GM18870 (cell line): ENCODE measurements at regions not wholly inside any gene's neighbourhood (a gene's known extent, or its start where the extent isn't known, plus 50 kb on each side); places are given as distances from the start of the nearest gene placed in this dataset.

Experiments
- ATAC-seq: cut with Tn5 transposase; IDR thresholded peaks from one replicate; pipeline ENCODE4 v1.9.1; 2021; ENCODE audit warnings: moderate library complexity; ENCODE audit not compliant: unreplicated experiment

GRCh38 chr4:166602068-166602467, 632.2 kb downstream of the SPOCK3 start:
- no peak for ATAC-seq

GRCh38 chr4:166622425-166622977, 611.8 kb downstream of the SPOCK3 start:
- no peak for ATAC-seq

GRCh38 chr4:166625018-166625637, 609.2 kb downstream of the SPOCK3 start:
- ATAC-seq = peak; percentile 56

- ATAC-seq = no peak
Measured at GRCh38 chr4:166628454-166628853, 605.8 kb downstream of the SPOCK3 start.

GRCh38 chr4:166635367-166635766, 598.9 kb downstream of the SPOCK3 start:
- no peak for ATAC-seq

GRCh38 chr4:166637816-166638215, 596.5 kb downstream of the SPOCK3 start:
- no peak for ATAC-seq

- ATAC-seq = no peak
Measured at GRCh38 chr4:166655231-166655630, 579.1 kb downstream of the SPOCK3 start.

- ATAC-seq = no peak
Measured at GRCh38 chr4:166655705-166656104, 578.6 kb downstream of the SPOCK3 start.

GRCh38 chr4:166657261-166657660, 577.0 kb downstream of the SPOCK3 start:
- no peak for ATAC-seq

- ATAC-seq = peak; percentile 28
Measured at GRCh38 chr4:166658585-166658984, 575.7 kb downstream of the SPOCK3 start.

GRCh38 chr4:166662266-166662843, 571.9 kb downstream of the SPOCK3 start:
- peak; percentile 93 for ATAC-seq

GRCh38 chr4:166670341-166670740, 564.0 kb downstream of the SPOCK3 start:
- no peak for ATAC-seq

- no peak for ATAC-seq
Measured at GRCh38 chr4:166673911-166674310, 560.4 kb downstream of the SPOCK3 start.

GRCh38 chr4:166675411-166675810, 558.9 kb downstream of the SPOCK3 start:
- ATAC-seq = no peak

- ATAC-seq = no peak
Measured at GRCh38 chr4:166680796-166681195, 553.5 kb downstream of the SPOCK3 start.

- no peak for ATAC-seq
Measured at GRCh38 chr4:166682200-166682599, 552.1 kb downstream of the SPOCK3 start.
